HEK293 (cell line): ENCODE measurements at regions not wholly inside any gene's neighbourhood (a gene's known extent, or its start where the extent isn't known, plus 50 kb on each side); places are given as distances from the start of the nearest gene placed in this dataset.

Experiments used
- CTCF ChIA-PET: fragments of 350-600 bp; formaldehyde crosslinking; extraction: SDS; loops from one replicate; lab custom pipeline; 2021; ENCODE audit warnings: antibody characterized with exemption; lab: Yijun Ruan, JAX
- POLR2A ChIA-PET: fragments of 300-600 bp; formaldehyde crosslinking; extraction: SDS; loops from one replicate; lab custom pipeline; 2020; ENCODE audit warnings: antibody characterized with exemption, inconsistent platforms; lab: Yijun Ruan, JAX
- H3K27ac ChIP-seq: fragments of 200-500 bp; sonication (Bioruptor generic); 2 replicates; pipeline ENCODE4 v1.5.1; 2014; ENCODE audit warnings: low read depth, low read length, control low read depth, inconsistent platforms; ENCODE audit errors: extremely low read depth
- H3K36me3 ChIP-seq, 2 experiments: fragments of 200-500 bp in 1 of 2; sonication (Bioruptor generic) in 1 of 2; 1 replicate in 1 of 2; 2 replicates in 1 of 2; pipeline ENCODE4 v1.5.1; 2014 to 2017; ENCODE audit warnings: inconsistent platforms in 2 of 2, low read length in 2 of 2; ENCODE audit not compliant: control insufficient read depth in 2 of 2, insufficient read depth in 1 of 2
- H3K4me1 ChIP-seq: fragments of 200-500 bp; sonication (Bioruptor generic); 2 replicates; pipeline ENCODE4 v1.5.1; 2014; ENCODE audit warnings: mild to moderate bottlenecking, low read length, inconsistent platforms; ENCODE audit not compliant: control insufficient read depth, insufficient read depth
- H3K4me3 ChIP-seq: 2 replicates; pipeline ENCODE4 v1.5.1; 2011; ENCODE audit warnings: low read depth, mild to moderate bottlenecking, control low read depth, low read length, moderate library complexity
- H3K9me3 ChIP-seq: fragments of 200-500 bp; sonication (Bioruptor generic); 2 replicates; pipeline ENCODE4 v1.5.1; 2014; ENCODE audit warnings: low read depth, low read length, inconsistent platforms; ENCODE audit not compliant: control insufficient read depth, insufficient read depth
- GLIS1 ChIP-seq: fragments of 450-650 bp; formaldehyde crosslinking; IDR thresholded peaks from 2 replicates; pipeline ENCODE4 v1.5.1; 2016; ENCODE audit warnings: missing biosample characterization, missing genetic modification characterization
- RBAK ChIP-seq: fragments of 450-650 bp; formaldehyde crosslinking; IDR thresholded peaks from 2 replicates; pipeline ENCODE4 v1.5.1; 2016; ENCODE audit warnings: missing biosample characterization, missing genetic modification characterization
- SETDB1 ChIP-seq: IDR thresholded peaks from one replicate; pipeline ENCODE4 v1.6.1; 2017; ENCODE audit warnings: mild to moderate bottlenecking, low read length, moderate library complexity, mixed read lengths; ENCODE audit not compliant: insufficient read length
- ZBTB48 ChIP-seq: fragments of 450-650 bp; formaldehyde crosslinking; IDR thresholded peaks from 2 replicates; pipeline ENCODE4 v1.5.1; 2016; ENCODE audit warnings: missing biosample characterization, missing genetic modification characterization
- ZNF132 ChIP-seq: fragments of 450-650 bp; formaldehyde crosslinking; IDR thresholded peaks from 2 replicates; pipeline ENCODE4 v1.5.1; 2017; ENCODE audit warnings: missing biosample characterization, missing genetic modification characterization, borderline replicate concordance
- ZNF169 ChIP-seq: fragments of 450-650 bp; formaldehyde crosslinking; IDR thresholded peaks from 2 replicates; pipeline ENCODE4 v1.5.1; 2016; ENCODE audit warnings: missing biosample characterization, missing genetic modification characterization
- ZNF324 ChIP-seq: fragments of 450-650 bp; formaldehyde crosslinking; IDR thresholded peaks from 2 replicates; pipeline ENCODE4 v1.5.1; 2016; ENCODE audit warnings: missing biosample characterization, missing genetic modification characterization
- ZNF529 ChIP-seq: fragments of 450-650 bp; formaldehyde crosslinking; IDR thresholded peaks from 2 replicates; pipeline ENCODE4 v1.5.1; 2017; ENCODE audit warnings: missing genetic modification characterization, missing biosample characterization; ENCODE audit not compliant: insufficient replicate concordance
- ZNF791 ChIP-seq: fragments of 450-650 bp; formaldehyde crosslinking; IDR thresholded peaks from 2 replicates; pipeline ENCODE4 v1.5.1; 2016; ENCODE audit warnings: missing biosample characterization, missing genetic modification characterization
- TF ChIP-seq, protein P1 (sequence below): fragments of 450-650 bp; formaldehyde crosslinking; IDR thresholded peaks from 2 replicates; pipeline ENCODE4 v1.5.1; 2016; ENCODE audit warnings: missing biosample characterization, missing genetic modification characterization
- TF ChIP-seq, protein P2 (sequence below): fragments of 450-650 bp; formaldehyde crosslinking; IDR thresholded peaks from 2 replicates; pipeline ENCODE4 v1.5.1; 2016; ENCODE audit warnings: missing biosample characterization, missing genetic modification characterization
- TF ChIP-seq, protein P3 (sequence below): fragments of 450-650 bp; formaldehyde crosslinking; IDR thresholded peaks from 2 replicates; pipeline ENCODE4 v1.5.1; 2016; ENCODE audit warnings: missing biosample characterization, missing genetic modification characterization
- TF ChIP-seq, protein P4 (sequence below): fragments of 450-650 bp; formaldehyde crosslinking; IDR thresholded peaks from 2 replicates; pipeline ENCODE4 v1.5.1; 2016; ENCODE audit warnings: missing biosample characterization, missing genetic modification characterization
- TF ChIP-seq, protein P5 (sequence below): fragments of 450-650 bp; formaldehyde crosslinking; IDR thresholded peaks from 2 replicates; pipeline ENCODE4 v1.5.1; 2016; ENCODE audit warnings: missing biosample characterization, missing genetic modification characterization
- TF ChIP-seq, protein P6 (sequence below): fragments of 450-650 bp; formaldehyde crosslinking; IDR thresholded peaks from 2 replicates; pipeline ENCODE4; 2016; ENCODE audit warnings: missing biosample characterization, missing genetic modification characterization
- TF ChIP-seq, protein P7 (sequence below): fragments of 450-650 bp; formaldehyde crosslinking; IDR thresholded peaks from 2 replicates; pipeline ENCODE4 v1.5.1; 2016; ENCODE audit warnings: missing biosample characterization, missing genetic modification characterization
- TF ChIP-seq, protein P8 (sequence below): fragments of 450-650 bp; formaldehyde crosslinking; IDR thresholded peaks from 2 replicates; pipeline ENCODE4 v1.5.1; 2016; ENCODE audit warnings: missing biosample characterization, missing genetic modification characterization

DNA sequence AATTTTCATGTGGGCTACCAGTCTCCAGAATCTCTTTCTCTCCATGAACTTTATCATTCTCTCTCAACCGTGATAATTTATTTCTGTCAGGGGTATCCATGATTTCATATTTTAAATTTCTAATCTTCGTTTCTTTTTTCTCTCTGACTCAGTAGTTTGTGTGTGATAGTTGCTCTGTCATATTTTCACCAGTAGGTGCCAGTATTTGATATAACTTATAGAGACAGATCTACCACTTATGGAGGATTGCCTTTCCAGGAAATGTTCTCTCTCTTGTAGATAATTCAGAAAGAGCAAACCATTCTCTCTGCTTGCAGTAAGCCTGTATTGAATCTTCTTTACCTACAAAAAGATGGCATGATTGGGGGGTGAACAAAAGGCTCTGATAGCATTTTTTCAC lies 79.3 kb upstream of the DYNLT3 start (continued):
- TF ChIP-seq, protein P1, sequence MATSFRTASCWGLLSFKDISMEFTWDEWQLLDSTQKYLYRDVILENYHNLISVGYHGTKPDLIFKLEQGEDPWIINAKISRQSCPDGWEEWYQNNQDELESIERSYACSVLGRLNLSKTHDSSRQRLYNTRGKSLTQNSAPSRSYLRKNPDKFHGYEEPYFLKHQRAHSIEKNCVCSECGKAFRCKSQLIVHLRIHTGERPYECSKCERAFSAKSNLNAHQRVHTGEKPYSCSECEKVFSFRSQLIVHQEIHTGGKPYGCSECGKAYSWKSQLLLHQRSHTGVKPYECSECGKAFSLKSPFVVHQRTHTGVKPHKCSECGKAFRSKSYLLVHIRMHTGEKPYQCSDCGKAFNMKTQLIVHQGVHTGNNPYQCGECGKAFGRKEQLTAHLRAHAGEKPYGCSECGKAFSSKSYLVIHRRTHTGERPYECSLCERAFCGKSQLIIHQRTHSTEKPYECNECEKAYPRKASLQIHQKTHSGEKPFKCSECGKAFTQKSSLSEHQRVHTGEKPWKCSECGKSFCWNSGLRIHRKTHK (tag by site-specific recombination): no peak
- TF ChIP-seq, protein P2, sequence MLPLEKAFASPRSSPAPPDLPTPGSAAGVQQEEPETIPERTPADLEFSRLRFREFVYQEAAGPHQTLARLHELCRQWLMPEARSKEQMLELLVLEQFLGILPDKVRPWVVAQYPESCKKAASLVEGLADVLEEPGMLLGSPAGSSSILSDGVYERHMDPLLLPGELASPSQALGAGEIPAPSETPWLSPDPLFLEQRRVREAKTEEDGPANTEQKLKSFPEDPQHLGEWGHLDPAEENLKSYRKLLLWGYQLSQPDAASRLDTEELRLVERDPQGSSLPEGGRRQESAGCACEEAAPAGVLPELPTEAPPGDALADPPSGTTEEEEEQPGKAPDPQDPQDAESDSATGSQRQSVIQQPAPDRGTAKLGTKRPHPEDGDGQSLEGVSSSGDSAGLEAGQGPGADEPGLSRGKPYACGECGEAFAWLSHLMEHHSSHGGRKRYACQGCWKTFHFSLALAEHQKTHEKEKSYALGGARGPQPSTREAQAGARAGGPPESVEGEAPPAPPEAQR (tag by site-specific recombination): no peak
- TF ChIP-seq, all 188 proteins: peak for 3

DNA sequence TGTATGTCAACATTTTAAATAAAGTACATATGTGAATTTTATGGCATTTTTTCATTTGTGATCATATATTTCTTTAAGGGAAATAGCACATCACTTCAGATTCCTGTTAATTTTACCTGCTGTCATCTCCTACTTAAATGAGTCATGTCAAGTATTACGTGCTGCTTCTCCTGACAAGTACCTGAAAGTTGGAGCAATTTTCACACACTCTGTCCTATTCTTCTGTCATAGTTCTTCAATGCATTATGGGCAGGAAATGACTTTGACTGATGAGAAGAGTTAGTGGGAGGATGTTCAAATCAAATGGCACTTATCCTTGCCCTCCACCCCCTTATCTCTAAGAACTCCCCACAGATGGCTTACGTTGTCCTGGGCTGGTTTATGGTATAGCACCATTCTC lies 64.2 kb upstream of the SYTL5 start:
- Histone ChIP-seq H3K36me3 (no peaks in the 10 kb centered on the region), H3K4me1 (no peaks in the 10 kb centered on the region), H3K27ac (no peak overlapping the region), H3K9me3 (no peaks in the 10 kb centered on the region), H3K4me3 (no peak overlapping the region)
- ChIA-PET CTCF (no interaction called here), POLR2A (no interaction called here)
- TF ChIP-seq ZNF529 (no peak), ZNF324 (tag by site-specific recombination) (no peak), ZNF791 (tag by site-specific recombination) (no peak), ZNF132 (tag by site-specific recombination) (no peak), ZBTB48 (no peak), GLIS1 (tag by site-specific recombination) (no peak), ZNF169 (tag by site-specific recombination) (no peak), SETDB1 (no peak), RBAK (no peak)
- TF ChIP-seq, protein P3, sequence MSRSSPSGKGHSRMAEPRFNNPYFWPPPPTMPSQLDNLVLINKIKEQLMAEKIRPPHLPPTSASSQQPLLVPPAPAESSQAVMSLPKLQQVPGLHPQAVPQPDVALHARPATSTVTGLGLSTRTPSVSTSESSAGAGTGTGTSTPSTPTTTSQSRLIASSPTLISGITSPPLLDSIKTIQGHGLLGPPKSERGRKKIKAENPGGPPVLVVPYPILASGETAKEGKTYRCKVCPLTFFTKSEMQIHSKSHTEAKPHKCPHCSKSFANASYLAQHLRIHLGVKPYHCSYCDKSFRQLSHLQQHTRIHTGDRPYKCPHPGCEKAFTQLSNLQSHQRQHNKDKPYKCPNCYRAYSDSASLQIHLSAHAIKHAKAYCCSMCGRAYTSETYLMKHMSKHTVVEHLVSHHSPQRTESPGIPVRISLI (tag by site-specific recombination): no peak
- TF ChIP-seq, protein P4, sequence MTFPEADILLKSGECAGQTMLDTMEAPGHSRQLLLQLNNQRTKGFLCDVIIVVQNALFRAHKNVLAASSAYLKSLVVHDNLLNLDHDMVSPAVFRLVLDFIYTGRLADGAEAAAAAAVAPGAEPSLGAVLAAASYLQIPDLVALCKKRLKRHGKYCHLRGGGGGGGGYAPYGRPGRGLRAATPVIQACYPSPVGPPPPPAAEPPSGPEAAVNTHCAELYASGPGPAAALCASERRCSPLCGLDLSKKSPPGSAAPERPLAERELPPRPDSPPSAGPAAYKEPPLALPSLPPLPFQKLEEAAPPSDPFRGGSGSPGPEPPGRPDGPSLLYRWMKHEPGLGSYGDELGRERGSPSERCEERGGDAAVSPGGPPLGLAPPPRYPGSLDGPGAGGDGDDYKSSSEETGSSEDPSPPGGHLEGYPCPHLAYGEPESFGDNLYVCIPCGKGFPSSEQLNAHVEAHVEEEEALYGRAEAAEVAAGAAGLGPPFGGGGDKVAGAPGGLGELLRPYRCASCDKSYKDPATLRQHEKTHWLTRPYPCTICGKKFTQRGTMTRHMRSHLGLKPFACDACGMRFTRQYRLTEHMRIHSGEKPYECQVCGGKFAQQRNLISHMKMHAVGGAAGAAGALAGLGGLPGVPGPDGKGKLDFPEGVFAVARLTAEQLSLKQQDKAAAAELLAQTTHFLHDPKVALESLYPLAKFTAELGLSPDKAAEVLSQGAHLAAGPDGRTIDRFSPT (tag by site-specific recombination): no peak
- TF ChIP-seq, protein P2 (tag by site-specific recombination): no peak
- TF ChIP-seq, protein P5, sequence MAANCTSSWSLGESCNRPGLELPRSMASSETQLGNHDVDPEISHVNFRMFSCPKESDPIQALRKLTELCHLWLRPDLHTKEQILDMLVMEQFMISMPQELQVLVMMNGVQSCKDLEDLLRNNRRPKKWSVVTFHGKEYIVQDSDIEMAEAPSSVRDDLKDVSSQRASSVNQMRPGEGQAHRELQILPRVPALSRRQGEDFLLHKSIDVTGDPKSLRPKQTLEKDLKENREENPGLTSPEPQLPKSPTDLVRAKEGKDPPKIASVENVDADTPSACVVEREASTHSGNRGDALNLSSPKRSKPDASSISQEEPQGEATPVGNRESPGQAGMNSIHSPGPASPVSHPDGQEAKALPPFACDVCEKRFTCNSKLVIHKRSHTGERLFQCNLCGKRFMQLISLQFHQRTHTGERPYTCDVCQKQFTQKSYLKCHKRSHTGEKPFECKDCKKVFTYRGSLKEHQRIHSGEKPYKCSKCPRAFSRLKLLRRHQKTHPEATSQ (tag by site-specific recombination): no peak
- TF ChIP-seq, protein P6, sequence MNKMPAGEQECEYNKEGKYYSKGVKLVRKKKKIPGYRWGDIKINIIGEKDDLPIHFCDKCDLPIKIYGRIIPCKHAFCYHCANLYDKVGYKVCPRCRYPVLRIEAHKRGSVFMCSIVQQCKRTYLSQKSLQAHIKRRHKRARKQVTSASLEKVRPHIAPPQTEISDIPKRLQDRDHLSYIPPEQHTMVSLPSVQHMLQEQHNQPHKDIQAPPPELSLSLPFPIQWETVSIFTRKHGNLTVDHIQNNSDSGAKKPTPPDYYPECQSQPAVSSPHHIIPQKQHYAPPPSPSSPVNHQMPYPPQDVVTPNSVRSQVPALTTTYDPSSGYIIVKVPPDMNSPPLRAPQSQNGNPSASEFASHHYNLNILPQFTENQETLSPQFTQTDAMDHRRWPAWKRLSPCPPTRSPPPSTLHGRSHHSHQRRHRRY: no peak
- TF ChIP-seq, protein P7, sequence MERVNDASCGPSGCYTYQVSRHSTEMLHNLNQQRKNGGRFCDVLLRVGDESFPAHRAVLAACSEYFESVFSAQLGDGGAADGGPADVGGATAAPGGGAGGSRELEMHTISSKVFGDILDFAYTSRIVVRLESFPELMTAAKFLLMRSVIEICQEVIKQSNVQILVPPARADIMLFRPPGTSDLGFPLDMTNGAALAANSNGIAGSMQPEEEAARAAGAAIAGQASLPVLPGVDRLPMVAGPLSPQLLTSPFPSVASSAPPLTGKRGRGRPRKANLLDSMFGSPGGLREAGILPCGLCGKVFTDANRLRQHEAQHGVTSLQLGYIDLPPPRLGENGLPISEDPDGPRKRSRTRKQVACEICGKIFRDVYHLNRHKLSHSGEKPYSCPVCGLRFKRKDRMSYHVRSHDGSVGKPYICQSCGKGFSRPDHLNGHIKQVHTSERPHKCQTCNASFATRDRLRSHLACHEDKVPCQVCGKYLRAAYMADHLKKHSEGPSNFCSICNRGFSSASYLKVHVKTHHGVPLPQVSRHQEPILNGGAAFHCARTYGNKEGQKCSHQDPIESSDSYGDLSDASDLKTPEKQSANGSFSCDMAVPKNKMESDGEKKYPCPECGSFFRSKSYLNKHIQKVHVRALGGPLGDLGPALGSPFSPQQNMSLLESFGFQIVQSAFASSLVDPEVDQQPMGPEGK: no peak
- TF ChIP-seq, protein P8, sequence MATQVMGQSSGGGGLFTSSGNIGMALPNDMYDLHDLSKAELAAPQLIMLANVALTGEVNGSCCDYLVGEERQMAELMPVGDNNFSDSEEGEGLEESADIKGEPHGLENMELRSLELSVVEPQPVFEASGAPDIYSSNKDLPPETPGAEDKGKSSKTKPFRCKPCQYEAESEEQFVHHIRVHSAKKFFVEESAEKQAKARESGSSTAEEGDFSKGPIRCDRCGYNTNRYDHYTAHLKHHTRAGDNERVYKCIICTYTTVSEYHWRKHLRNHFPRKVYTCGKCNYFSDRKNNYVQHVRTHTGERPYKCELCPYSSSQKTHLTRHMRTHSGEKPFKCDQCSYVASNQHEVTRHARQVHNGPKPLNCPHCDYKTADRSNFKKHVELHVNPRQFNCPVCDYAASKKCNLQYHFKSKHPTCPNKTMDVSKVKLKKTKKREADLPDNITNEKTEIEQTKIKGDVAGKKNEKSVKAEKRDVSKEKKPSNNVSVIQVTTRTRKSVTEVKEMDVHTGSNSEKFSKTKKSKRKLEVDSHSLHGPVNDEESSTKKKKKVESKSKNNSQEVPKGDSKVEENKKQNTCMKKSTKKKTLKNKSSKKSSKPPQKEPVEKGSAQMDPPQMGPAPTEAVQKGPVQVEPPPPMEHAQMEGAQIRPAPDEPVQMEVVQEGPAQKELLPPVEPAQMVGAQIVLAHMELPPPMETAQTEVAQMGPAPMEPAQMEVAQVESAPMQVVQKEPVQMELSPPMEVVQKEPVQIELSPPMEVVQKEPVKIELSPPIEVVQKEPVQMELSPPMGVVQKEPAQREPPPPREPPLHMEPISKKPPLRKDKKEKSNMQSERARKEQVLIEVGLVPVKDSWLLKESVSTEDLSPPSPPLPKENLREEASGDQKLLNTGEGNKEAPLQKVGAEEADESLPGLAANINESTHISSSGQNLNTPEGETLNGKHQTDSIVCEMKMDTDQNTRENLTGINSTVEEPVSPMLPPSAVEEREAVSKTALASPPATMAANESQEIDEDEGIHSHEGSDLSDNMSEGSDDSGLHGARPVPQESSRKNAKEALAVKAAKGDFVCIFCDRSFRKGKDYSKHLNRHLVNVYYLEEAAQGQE (tag by site-specific recombination): no peak
